OCI-M1 (cell line): ENCODE measurements at regions not wholly inside any gene's neighbourhood (a gene's known extent, or its start where the extent isn't known, plus 50 kb on each side); places are given as distances from the start of the nearest gene placed in this dataset.
A peak's percentile ranks its signal among the peaks of the same experiment; 100 is the strongest.
"Not testable (repeated sequence)": the region's sequence is repeated elsewhere in the genome, so short reads cannot be mapped to it uniquely, and the experiment has no call there.

Experiments
- DNase-seq: peaks from one replicate; lab custom pipeline; 2025; lab: John Stamatoyannopoulos, UW

GRCh38 chr20:48530957-48531356 is 296.8 kb downstream of the PREX1 start:
- no peak for DNase-seq

- no peak for DNase-seq
These were observed 299.5 kb downstream of the PREX1 start for GRCh38 chr20:48528346-48528745.

- no peak for DNase-seq
These were observed 300.0 kb downstream of the PREX1 start for GRCh38 chr20:48527771-48528170.

GRCh38 chr20:48526936-48527335 is 300.9 kb downstream of the PREX1 start:
- DNase-seq, result no peak

- DNase-seq, result no peak
These were observed 302.4 kb downstream of the PREX1 start for GRCh38 chr20:48525400-48525799.

- DNase-seq, result no peak
These were observed 303.2 kb downstream of the PREX1 start for GRCh38 chr20:48524582-48524981.

- peak; percentile 54 for DNase-seq
These were observed 304.4 kb downstream of the PREX1 start for GRCh38 chr20:48523191-48523995.

GRCh38 chr20:48521121-48521520 is 306.7 kb downstream of the PREX1 start:
- no peak for DNase-seq

GRCh38 chr20:48516196-48516595 is 311.6 kb downstream of the PREX1 start:
- not testable (repeated sequence) for DNase-seq

GRCh38 chr20:48514577-48514976 is 313.2 kb downstream of the PREX1 start:
- DNase-seq, result not testable (repeated sequence)

GRCh38 chr20:48512539-48512938 is 315.3 kb downstream of the PREX1 start:
- DNase-seq, result not testable (repeated sequence)

- not testable (repeated sequence) for DNase-seq
These were observed 322.7 kb downstream of the PREX1 start for GRCh38 chr20:48505066-48505465.

- DNase-seq, result no peak
These were observed 324.5 kb downstream of the PREX1 start for GRCh38 chr20:48503166-48503815.

- DNase-seq, result no peak
These were observed 325.0 kb downstream of the PREX1 start for GRCh38 chr20:48502758-48503157.

GRCh38 chr20:48502016-48502415 is 325.8 kb downstream of the PREX1 start:
- no peak for DNase-seq

- DNase-seq, result not testable (repeated sequence)
These were observed 326.9 kb downstream of the PREX1 start for GRCh38 chr20:48500900-48501299.

GRCh38 chr20:48498939-48499338 is 328.9 kb downstream of the PREX1 start:
- DNase-seq, result not testable (repeated sequence)

GRCh38 chr20:48498125-48498524 is 329.7 kb downstream of the PREX1 start:
- not testable (repeated sequence) for DNase-seq

GRCh38 chr20:48493966-48494365 is 333.8 kb downstream of the PREX1 start:
- no peak for DNase-seq

- DNase-seq, result not testable (repeated sequence)
These were observed 334.5 kb downstream of the PREX1 start for GRCh38 chr20:48493331-48493730.

GRCh38 chr20:48492715-48493070 is 335.1 kb downstream of the PREX1 start:
- DNase-seq, result no peak

GRCh38 chr20:48492015-48492714 is 335.6 kb downstream of the PREX1 start:
- no peak for DNase-seq
